Heart left ventricle (tissue), 16 donors: ENCODE measurements at regions not wholly inside any gene's neighbourhood (a gene's known extent, or its start where the extent isn't known, plus 50 kb on each side); places are given as distances from the start of the nearest gene placed in this dataset.

ENCODE experiments used
- ATAC-seq, 4 donors: fragments of 200-7000 bp; cut with Tn5 transposase; one replicate each; pipeline ENCODE4 v1.9.1; 2020 to 2022; ENCODE audit warnings: moderate library complexity in 4 of 4, mild to moderate bottlenecking in 3 of 4, moderate number of reproducible peaks in 1 of 4
- DNase-seq, 5 donors: peaks; one replicate each; pipeline ENCODE4 v3.0.0-alpha.2; 2020
- H3K27ac ChIP-seq, 12 donors: fragments of 200-600 bp; sonication (generic) in 4 of 12; one replicate each; pipeline versions ENCODE4 v1.5.0 to v1.8.0; 2016 to 2022; ENCODE audit warnings: mild to moderate bottlenecking in 2 of 12
- H3K27me3 ChIP-seq, 9 donors: fragments of 200-600 bp; sonication (generic) in 2 of 9; one replicate each; pipeline versions ENCODE4 v1.5.1 to v1.8.0; 2016 to 2022; ENCODE audit warnings: mild to moderate bottlenecking in 3 of 9
- H3K36me3 ChIP-seq, 9 donors: fragments of 200-600 bp; sonication (generic) in 2 of 9; one replicate each; pipeline versions ENCODE4 v1.5.0 to v1.8.0; 2018 to 2022; ENCODE audit warnings: mild to moderate bottlenecking in 2 of 9
- H3K4me1 ChIP-seq, 12 donors: fragments of 200-600 bp; sonication (generic) in 4 of 12; one replicate each; pipeline versions ENCODE4 v1.5.0 to v1.8.0; 2016 to 2022; ENCODE audit warnings: mild to moderate bottlenecking in 3 of 12
- H3K4me3 ChIP-seq, 12 donors: fragments of 200-600 bp; sonication (generic) in 4 of 12; one replicate each; pipeline versions ENCODE4 v1.5.0 to v1.8.0; 2017 to 2022; ENCODE audit warnings: mild to moderate bottlenecking in 9 of 12, moderate library complexity in 4 of 12
- H3K9me3 ChIP-seq, 12 donors: fragments of 200-600 bp; sonication (generic) in 4 of 12; one replicate each; pipeline versions ENCODE4 v1.5.0 to v1.8.0; 2016 to 2022; ENCODE audit warnings: mild to moderate bottlenecking in 1 of 12
- POLR2A ChIP-seq, 2 donors: fragments of 450-650 bp; IDR thresholded peaks; one replicate each; pipeline ENCODE4 v1.6.1; 2017; ENCODE audit warnings: antibody characterized with exemption in 2 of 2, mild to moderate bottlenecking in 2 of 2, moderate library complexity in 2 of 2
- WGBS, 4 donors: extraction: QIAGEN DNeasy Blood & Tissue Kit in 2 of 4; methylation state at CpG; one replicate each; pipeline versions ENCODE4 v1.1.5 to v1.1.7; 2013 to 2018; 5-methylcytosine and 5-hydroxymethylcytosine counted together
- intact Hi-C, 10 donors: fragments of 100-400 bp; cut with DNase I; formaldehyde crosslinking; loops; one replicate each; pipeline versions ENCODE4 v1.11.1 to v1.14.2; 2022
- TF ChIP-seq, protein P1 (sequence below), 12 donors: fragments of 200-600 bp; sonication (generic) in 4 of 12; IDR thresholded peaks; one replicate each; pipeline versions ENCODE4 v1.5.0 to v1.8.0; 2018 to 2022; ENCODE audit warnings: antibody characterized with exemption in 12 of 12, mild to moderate bottlenecking in 5 of 12
- donor health status: ischemic (EF 13 %, LVEDD 7.1; RV severe dilation, severe dysfunction).
- donor health status: healthy with polysubstance abuse.
- donor health status: DM: no; HTN: yes; CAD: no.
- donor health status: DM: no; HTN: no; CAD: no.
- donor health status: ischemic (EF 25% LVEDD 6.9; RV normal size, moderate dysfunction).
- donor health status: ischemic (EF 25% LVEDD 5.7; RV mildly dilated, moderate dysfunction).
- donor health status: healthy.
- donor health status: DM: yes; HTN: yes; CAD: no.
- donor health status: ischemic (EF 35%, LVEDD 5.7; RV mildly dilated, moderate dysfunction).
- donor health status: nonischemic (EF 11% LVEDD 7.7; RV severe dilation, severe dysfunction).
- donor health status: DM: yes; HTN: yes; CAD: no.
- donor health status: PGD.
- donor health status: ischemic (EF 29% LVEDD 5.4; RV normal size, mild dysfunction).
- donor health status: nonischemic (EF 23%, LVEDD 6.1; RV moderate dilation, normal function).

DNA sequence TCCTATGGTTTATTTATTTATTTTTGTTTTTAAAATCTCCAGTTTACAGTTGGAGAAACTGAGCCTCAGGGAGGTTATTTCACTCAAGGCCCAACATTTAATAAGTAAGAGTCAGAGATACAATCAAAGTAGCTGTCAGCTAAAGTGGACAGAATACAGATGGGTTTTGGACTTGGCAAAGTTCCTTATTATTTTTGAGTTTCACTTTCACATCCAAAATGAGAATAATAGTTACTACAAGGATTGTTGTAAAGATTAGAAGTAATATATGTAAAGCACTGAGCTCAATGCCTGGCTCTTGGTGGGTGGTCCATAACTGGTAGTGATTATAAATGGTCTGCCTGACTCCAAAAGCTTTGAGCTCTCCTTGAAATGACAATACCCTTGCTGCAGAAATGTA is 87.5 kb upstream of the SESN3 start:
- no peak for ATAC-seq
- intact Hi-C loops: no loop called here
- TF ChIP-seq, protein P1, sequence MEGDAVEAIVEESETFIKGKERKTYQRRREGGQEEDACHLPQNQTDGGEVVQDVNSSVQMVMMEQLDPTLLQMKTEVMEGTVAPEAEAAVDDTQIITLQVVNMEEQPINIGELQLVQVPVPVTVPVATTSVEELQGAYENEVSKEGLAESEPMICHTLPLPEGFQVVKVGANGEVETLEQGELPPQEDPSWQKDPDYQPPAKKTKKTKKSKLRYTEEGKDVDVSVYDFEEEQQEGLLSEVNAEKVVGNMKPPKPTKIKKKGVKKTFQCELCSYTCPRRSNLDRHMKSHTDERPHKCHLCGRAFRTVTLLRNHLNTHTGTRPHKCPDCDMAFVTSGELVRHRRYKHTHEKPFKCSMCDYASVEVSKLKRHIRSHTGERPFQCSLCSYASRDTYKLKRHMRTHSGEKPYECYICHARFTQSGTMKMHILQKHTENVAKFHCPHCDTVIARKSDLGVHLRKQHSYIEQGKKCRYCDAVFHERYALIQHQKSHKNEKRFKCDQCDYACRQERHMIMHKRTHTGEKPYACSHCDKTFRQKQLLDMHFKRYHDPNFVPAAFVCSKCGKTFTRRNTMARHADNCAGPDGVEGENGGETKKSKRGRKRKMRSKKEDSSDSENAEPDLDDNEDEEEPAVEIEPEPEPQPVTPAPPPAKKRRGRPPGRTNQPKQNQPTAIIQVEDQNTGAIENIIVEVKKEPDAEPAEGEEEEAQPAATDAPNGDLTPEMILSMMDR (IDR thresholded peaks at IDR 0.05): no peak
- TF ChIP-seq POLR2A (IDR thresholded peaks at IDR 0.05): no peak
- H3K36me3 ChIP-seq: no peaks in the 10 kb centered on the region
- no peak for DNase-seq
- no peaks in the 10 kb centered on the region for H3K9me3 ChIP-seq
- H3K27me3 ChIP-seq: no peaks in the 10 kb centered on the region
- H3K4me1 ChIP-seq: peaks cover 0 to 23% (median 5%) of the 10 kb centered on the region in 12 donors
- no peak overlapping the region for H3K4me3 ChIP-seq
- H3K27ac ChIP-seq: no peak overlapping the region

DNA sequence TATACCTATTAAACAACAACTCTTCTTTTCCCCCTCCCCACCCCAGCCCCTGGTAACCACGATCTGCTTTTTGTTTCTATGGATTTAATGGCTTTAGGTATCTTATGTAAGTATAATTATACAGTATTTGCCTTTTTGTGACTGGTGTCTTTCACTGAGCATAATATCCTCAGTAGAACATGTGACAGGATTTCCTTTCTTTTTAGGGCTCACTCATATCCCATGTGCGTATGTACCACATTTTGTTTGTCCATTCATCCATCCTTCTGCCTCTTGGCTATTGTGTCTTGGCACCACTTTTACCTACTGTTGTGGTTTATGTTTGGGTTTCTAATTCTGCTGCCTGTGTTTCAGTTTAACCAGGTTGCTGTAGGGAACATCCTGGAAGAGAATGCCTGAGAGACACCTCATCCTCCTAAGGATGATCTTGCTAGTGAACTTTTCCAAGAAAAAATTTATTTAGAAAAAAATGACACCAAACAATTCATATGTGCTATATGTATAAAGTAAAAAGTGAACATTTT is 77.6 kb upstream of the SESN3 start:
- Histone ChIP-seq H3K27ac (no peak overlapping the region), H3K36me3 (no peaks in the 10 kb centered on the region), H3K27me3 (no peaks in the 10 kb centered on the region), H3K9me3 (no peaks in the 10 kb centered on the region), H3K4me3 (no peak overlapping the region), H3K4me1 (peaks cover 0 to 2% (median 0%) of the 10 kb centered on the region in 12 donors)
- no peak for DNase-seq
- intact Hi-C loops: no loop called here
- no peak for ATAC-seq
- TF ChIP-seq, protein P1 (IDR thresholded peaks at IDR 0.05): no peak
- TF ChIP-seq POLR2A (IDR thresholded peaks at IDR 0.05): no peak
- WGBS, 4 donors: 75 to 78% (median 77%) methylated on average over 2 of the region's 2 CpGs

DNA sequence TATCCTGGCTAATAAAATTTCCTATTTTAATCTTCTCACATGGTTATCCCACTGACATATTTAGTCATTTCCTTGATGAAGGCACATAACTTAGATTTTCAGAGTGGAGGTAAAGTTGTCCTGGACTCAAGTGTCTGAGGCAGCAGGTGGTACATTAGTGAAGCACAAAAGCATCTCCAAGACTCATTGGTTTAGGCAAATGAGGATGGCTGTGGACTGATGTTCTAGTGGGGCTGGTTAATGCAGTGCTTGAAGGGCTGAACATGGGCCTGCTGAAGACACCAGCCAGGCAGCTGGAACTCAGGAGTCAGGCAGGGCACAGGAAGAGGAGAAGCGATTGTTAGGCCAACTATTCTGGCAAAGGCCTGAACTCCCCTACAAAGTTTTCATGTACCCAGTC is 76.3 kb upstream of the SESN3 start:
- Histone ChIP-seq H3K27ac (no peak overlapping the region), H3K9me3 (no peaks in the 10 kb centered on the region), H3K36me3 (no peaks in the 10 kb centered on the region), H3K4me3 (no peak overlapping the region), H3K27me3 (no peaks in the 10 kb centered on the region), H3K4me1 (peaks cover 0 to 2% (median 0%) of the 10 kb centered on the region in 12 donors)
- DNase-seq (no peak), ATAC-seq (no peak)
- TF ChIP-seq, protein P1 (IDR thresholded peaks at IDR 0.05): no peak
- TF ChIP-seq POLR2A (IDR thresholded peaks at IDR 0.05): no peak
- WGBS, 4 donors: 81 to 94% (median 85%) methylated on average over 1 of the region's 1 CpG
- intact Hi-C loops: no loop called here

DNA sequence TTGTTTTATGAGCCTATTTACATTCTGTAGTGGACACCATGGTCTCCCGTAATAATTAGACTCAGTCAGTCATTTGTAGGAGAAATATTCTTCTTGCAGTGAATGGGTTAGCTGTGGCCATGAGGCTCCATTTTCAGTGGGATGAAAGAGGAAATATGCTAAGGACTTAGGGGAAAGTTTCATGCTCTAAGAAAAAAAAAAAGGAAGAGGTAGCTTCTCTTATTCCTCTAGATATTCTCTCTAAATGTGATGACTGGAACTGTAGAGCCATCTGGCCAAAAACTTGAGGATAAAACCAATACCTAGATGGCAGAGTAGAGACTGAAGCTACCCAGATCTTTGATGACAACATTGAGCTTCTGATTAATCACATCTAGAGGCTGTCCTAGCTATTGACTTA is 75.8 kb upstream of the SESN3 start:
- no peak for TF ChIP-seq POLR2A (IDR thresholded peaks at IDR 0.05)
- H3K27me3 ChIP-seq: no peaks in the 10 kb centered on the region
- peaks cover 0 to 2% (median 0%) of the 10 kb centered on the region in 12 donors for H3K4me1 ChIP-seq
- no peak overlapping the region for H3K4me3 ChIP-seq
- DNase-seq (no peak), ATAC-seq (no peak)
- no peaks in the 10 kb centered on the region for H3K36me3 ChIP-seq
- no peaks in the 10 kb centered on the region for H3K9me3 ChIP-seq
- intact Hi-C loops: no loop called here
- no peak overlapping the region for H3K27ac ChIP-seq
- 88 to 100% (median 94%) methylated on average over 1 of the region's 1 CpG for WGBS, 4 donors

DNA sequence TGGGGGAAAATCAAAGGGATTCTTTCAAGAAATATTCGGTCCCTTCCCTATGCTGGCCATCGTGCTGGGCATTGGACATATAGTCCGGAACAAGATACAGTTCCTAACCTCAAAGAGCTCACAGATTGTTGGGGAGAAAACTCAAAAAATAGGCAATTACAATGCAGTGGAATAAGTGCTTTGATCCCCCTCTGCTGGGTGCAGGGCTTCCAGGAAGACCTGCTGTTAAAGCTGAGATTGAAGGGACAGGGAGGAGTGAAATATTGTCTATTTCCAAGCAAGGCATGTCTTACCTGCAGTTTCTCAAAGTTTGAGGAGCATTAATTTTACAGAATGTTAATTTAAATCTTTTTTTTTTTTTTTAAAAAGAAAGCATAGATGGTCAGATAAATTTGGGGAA is 75.1 kb upstream of the SESN3 start:
- DNase-seq: no peak
- no peak overlapping the region for H3K4me3 ChIP-seq
- 70 to 84% (median 79%) methylated on average over 3 of the region's 3 CpGs for WGBS, 4 donors
- H3K9me3 ChIP-seq: no peaks in the 10 kb centered on the region
- peak overlapping the region in 2 of 12 donors; percentile 15 to 35 for H3K27ac ChIP-seq
- H3K27me3 ChIP-seq: no peaks in the 10 kb centered on the region
- H3K36me3 ChIP-seq: no peaks in the 10 kb centered on the region
- intact Hi-C loops: no loop called here
- TF ChIP-seq, protein P1 (IDR thresholded peaks at IDR 0.05): no peak
- no peak for TF ChIP-seq POLR2A (IDR thresholded peaks at IDR 0.05)
- peaks cover 0 to 2% (median 0%) of the 10 kb centered on the region in 12 donors for H3K4me1 ChIP-seq
- ATAC-seq: no peak
